Keratinocyte (primary cell): ENCODE measurements at regions not wholly inside any gene's neighbourhood (a gene's known extent, or its start where the extent isn't known, plus 50 kb on each side); places are given as distances from the start of the nearest gene placed in this dataset.

ENCODE experiments used
- DNase-seq: peaks from one replicate; pipeline ENCODE4 v3.0.0-alpha.2; 2011; ENCODE audit warnings: low read depth, missing footprints, low spot score
- FAIRE-seq: peaks from 2 replicates; lab custom pipeline; 2011; peaks lifted over from hg19 to GRCh38; lab: Jason Lieb, UNC
- H2AFZ ChIP-seq: 2 replicates; pipeline ENCODE4 v1.6.0; 2012; ENCODE audit warnings: low read length, control low read depth, inconsistent platforms; ENCODE audit not compliant: control insufficient read depth
- H3K27ac ChIP-seq: 2 replicates; pipeline ENCODE4 v1.5.1; 2011; ENCODE audit warnings: low read length; ENCODE audit not compliant: control insufficient read depth, insufficient read depth
- H3K27me3 ChIP-seq: 3 replicates; pipeline ENCODE4 v1.6.0; 2011; ENCODE audit warnings: low read length; ENCODE audit not compliant: control insufficient read depth, insufficient read depth; ENCODE audit errors: extremely low read depth
- H3K36me3 ChIP-seq, 2 experiments: 2 replicates in 1 of 2; 3 replicates in 1 of 2; pipeline ENCODE4 v1.5.1; 2011; ENCODE audit warnings: low read length in 2 of 2, mild to moderate bottlenecking in 1 of 2; ENCODE audit not compliant: control insufficient read depth in 2 of 2, insufficient read depth in 2 of 2; ENCODE audit errors: extremely low read depth in 1 of 2
- H3K4me1 ChIP-seq: 3 replicates; pipeline ENCODE4 v1.5.1; 2011; ENCODE audit warnings: low read length; ENCODE audit not compliant: control insufficient read depth, insufficient read depth; ENCODE audit errors: extremely low read depth
- H3K4me2 ChIP-seq: 3 replicates; pipeline ENCODE4 v1.6.0; 2011; ENCODE audit warnings: low read depth, low read length; ENCODE audit not compliant: control insufficient read depth, insufficient read depth; ENCODE audit errors: extremely low read depth
- H3K4me3 ChIP-seq, 3 experiments: fragments of 200-600 bp in 1 of 3; sonication (generic) in 1 of 3; 2 replicates in 2 of 3; 3 replicates in 1 of 3; pipeline ENCODE4 v1.5.1; 2011 to 2016; ENCODE audit warnings: low read length in 3 of 3, mild to moderate bottlenecking in 3 of 3, control low read depth in 2 of 3, inconsistent platforms in 1 of 3, low read depth in 1 of 3, mixed read lengths in 1 of 3, mixed run types in 1 of 3, moderate library complexity in 1 of 3; ENCODE audit not compliant: control insufficient read depth in 2 of 3, insufficient read depth in 2 of 3; ENCODE audit errors: extremely low read depth in 1 of 3
- H3K79me2 ChIP-seq: 2 replicates; pipeline ENCODE4 v1.6.0; 2012; ENCODE audit warnings: low read length; ENCODE audit not compliant: control insufficient read depth, insufficient read depth
- H3K9ac ChIP-seq: 3 replicates; pipeline ENCODE4 v1.6.0; 2011; ENCODE audit warnings: low read length; ENCODE audit not compliant: control insufficient read depth, insufficient read depth; ENCODE audit errors: extremely low read depth
- H3K9me1 ChIP-seq: 3 replicates; pipeline ENCODE4 v1.6.0; 2011; ENCODE audit warnings: low read length; ENCODE audit not compliant: control insufficient read depth, insufficient read depth; ENCODE audit errors: extremely low read depth
- H3K9me3 ChIP-seq: 2 replicates; pipeline ENCODE4 v1.5.1; 2012; ENCODE audit warnings: low read depth, low read length; ENCODE audit not compliant: control insufficient read depth
- H4K20me1 ChIP-seq: 3 replicates; pipeline ENCODE4 v1.6.0; 2011; ENCODE audit warnings: low read length; ENCODE audit not compliant: control insufficient read depth, insufficient read depth; ENCODE audit errors: extremely low read depth
- CTCF ChIP-seq, 3 experiments: IDR thresholded peaks in 1 of 3; conservative IDR thresholded peaks in 1 of 3; optimal IDR thresholded peaks in 1 of 3; 2 replicates in 2 of 3; 3 replicates in 1 of 3; pipeline versions ENCODE3 to v1.5.1; 2011; ENCODE audit warnings: low read length in 3 of 3, mild to moderate bottlenecking in 3 of 3, moderate library complexity in 2 of 3, control low read depth in 1 of 3, inconsistent platforms in 1 of 3; ENCODE audit not compliant: insufficient read depth in 2 of 3; ENCODE audit errors: extremely low read depth in 1 of 3
- EZH2 ChIP-seq: IDR thresholded peaks from one replicate; pipeline ENCODE4 v1.6.1; 2012; ENCODE audit warnings: inconsistent platforms, mild to moderate bottlenecking, low read length, moderate library complexity
- dilution Hi-C: fragments of 300-500 bp; cut with MboI; formaldehyde crosslinking; loops from one replicate; pipeline ENCODE4 v1.7.0; 2020; ENCODE audit warnings: low sequenced_read_pairs; ENCODE audit not compliant: extremely low pct_ligation_motif_present

GRCh38 chr3:55245351-55245750 is 241.8 kb downstream of the WNT5A start:
- no peak overlapping the region for H3K9ac ChIP-seq
- no peak for TF ChIP-seq CTCF (optimal IDR thresholded peaks at IDR 0.05 in 1 of 3, IDR thresholded peaks at IDR 0.05 in 1 of 3, conservative IDR thresholded peaks at IDR 0.05 in 1 of 3; ENCODE audit: extremely low read depth in 1 of 3, insufficient read depth in 2 of 3, low read length in 3 of 3)
- no peaks in the 10 kb centered on the region for H4K20me1 ChIP-seq
- no peak overlapping the region for H3K27ac ChIP-seq
- no peak overlapping the region for H2AFZ ChIP-seq
- H3K79me2 ChIP-seq = no peaks in the 10 kb centered on the region
- H3K36me3 ChIP-seq = no peaks in the 10 kb centered on the region
- no peaks in the 10 kb centered on the region for H3K9me3 ChIP-seq
- no peak overlapping the region for H3K4me2 ChIP-seq
- no peak overlapping the region for H3K4me3 ChIP-seq
- H3K27me3 ChIP-seq = no peaks in the 10 kb centered on the region
- no peaks in the 10 kb centered on the region for H3K4me1 ChIP-seq
- DNase-seq (no peak), FAIRE-seq (no peak)
- dilution Hi-C loops = no loop called here
- H3K9me1 ChIP-seq = no peaks in the 10 kb centered on the region

GRCh38 chr3:55244247-55244646 is 242.9 kb downstream of the WNT5A start:
- Histone ChIP-seq H3K9me1 (no peaks in the 10 kb centered on the region), H3K36me3 (no peaks in the 10 kb centered on the region), H3K9ac (no peak overlapping the region), H2AFZ (no peak overlapping the region), H3K4me2 (no peak overlapping the region), H3K4me3 (no peak overlapping the region), H3K79me2 (no peaks in the 10 kb centered on the region), H3K27ac (no peak overlapping the region), H3K4me1 (no peaks in the 10 kb centered on the region), H3K9me3 (no peaks in the 10 kb centered on the region), H3K27me3 (no peaks in the 10 kb centered on the region), H4K20me1 (no peaks in the 10 kb centered on the region)
- dilution Hi-C loops = no loop called here
- DNase-seq (no peak), FAIRE-seq (no peak)
- TF ChIP-seq EZH2 (no peak), CTCF (optimal IDR thresholded peaks at IDR 0.05 in 1 of 3, IDR thresholded peaks at IDR 0.05 in 1 of 3, conservative IDR thresholded peaks at IDR 0.05 in 1 of 3; ENCODE audit: extremely low read depth in 1 of 3, insufficient read depth in 2 of 3, low read length in 3 of 3) (no peak)
